GM12874 (cell line): ENCODE measurements at regions not wholly inside any gene's neighbourhood (a gene's known extent, or its start where the extent isn't known, plus 50 kb on each side); places are given as distances from the start of the nearest gene placed in this dataset.
A peak's percentile ranks its signal among the peaks of the same experiment; 100 is the strongest.

Source experiments
- CTCF ChIP-seq: IDR thresholded peaks from 2 replicates; pipeline ENCODE4 v1.5.1; 2011; ENCODE audit warnings: low read depth, mild to moderate bottlenecking, control low read depth, low read length, moderate library complexity; ENCODE audit not compliant: insufficient read depth

DNA sequence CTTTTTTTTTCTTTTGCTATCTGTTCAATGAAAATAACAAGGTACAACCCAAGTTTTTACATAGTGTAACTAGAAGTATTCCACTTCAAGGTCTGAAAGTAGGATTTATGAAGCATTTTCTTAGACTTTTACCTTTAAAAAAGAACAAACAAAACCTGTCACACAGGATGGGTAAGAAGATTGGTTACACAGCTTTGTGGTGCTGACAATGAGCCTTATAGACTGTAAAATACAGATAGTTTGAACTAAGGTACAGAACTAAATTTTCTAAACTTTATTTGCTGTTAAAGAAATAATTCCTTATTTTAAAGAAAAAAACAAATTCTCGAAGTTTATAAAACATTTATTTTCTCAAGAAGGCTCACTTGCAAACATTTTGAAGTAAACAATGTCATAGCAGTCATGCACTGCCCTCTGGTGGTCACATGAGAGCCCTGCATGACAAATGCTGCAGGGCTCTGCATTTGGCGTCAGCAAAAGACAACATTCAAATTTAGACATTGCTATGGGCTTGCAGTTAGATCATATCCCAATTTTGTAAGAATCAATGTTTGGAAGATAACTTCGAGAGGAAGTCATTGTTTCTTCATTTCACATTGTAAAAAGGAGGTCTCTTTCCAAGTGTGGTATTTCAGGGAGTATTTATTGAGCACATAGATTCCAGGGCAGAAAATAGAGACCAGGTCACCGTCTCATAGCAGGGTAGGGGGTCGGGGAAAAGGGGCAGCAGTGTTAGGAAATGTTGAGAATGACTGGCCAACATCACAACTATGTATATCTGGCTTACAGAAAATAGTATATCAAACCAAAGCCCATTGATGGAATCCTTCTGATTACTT is 115.3 kb upstream of the FMN2 start:
- TF ChIP-seq CTCF, result peak; percentile 78

DNA sequence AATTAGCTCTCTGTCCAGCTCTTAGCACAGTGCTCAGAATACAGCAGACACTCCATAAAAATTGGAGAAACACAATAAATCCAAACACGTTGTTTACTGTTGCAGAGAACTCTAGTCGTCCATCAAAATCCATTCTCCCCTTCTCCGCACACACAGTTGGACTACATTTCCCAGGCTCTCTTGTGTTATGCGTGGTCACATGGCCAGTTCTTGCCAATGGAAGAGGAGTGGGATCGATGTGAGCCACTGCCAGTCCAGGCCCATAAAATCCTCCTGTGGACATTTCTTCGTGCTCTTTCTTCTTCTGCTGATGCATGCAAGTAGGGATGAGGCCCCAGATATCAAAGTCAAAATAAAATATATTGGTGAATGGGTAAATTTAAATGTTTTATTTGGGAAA is 114.3 kb upstream of the FMN2 start:
- no peak for TF ChIP-seq CTCF

GRCh38 chr1:239979456-239979855 is 112.2 kb upstream of the FMN2 start:
- TF ChIP-seq CTCF, result no peak

DNA sequence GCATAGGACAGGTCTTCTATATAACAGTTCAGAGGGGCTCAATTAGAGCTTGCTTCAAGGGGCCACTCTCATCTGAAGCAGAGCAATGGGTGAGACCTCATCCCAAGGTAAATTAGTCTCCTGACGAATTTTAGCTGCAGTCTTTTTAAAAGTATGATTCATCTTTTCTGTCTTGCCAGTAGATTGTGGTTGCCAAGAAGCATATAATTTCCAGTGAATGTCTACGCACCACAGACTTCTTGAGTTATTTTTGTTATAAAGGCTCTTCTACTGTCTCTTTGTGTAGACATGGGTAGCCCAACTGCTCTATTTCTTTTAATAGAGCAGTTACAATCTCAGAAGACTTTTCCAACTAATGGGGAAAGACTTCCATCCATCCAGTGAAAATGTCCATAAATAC is 108.9 kb upstream of the FMN2 start:
- no peak for TF ChIP-seq CTCF

DNA sequence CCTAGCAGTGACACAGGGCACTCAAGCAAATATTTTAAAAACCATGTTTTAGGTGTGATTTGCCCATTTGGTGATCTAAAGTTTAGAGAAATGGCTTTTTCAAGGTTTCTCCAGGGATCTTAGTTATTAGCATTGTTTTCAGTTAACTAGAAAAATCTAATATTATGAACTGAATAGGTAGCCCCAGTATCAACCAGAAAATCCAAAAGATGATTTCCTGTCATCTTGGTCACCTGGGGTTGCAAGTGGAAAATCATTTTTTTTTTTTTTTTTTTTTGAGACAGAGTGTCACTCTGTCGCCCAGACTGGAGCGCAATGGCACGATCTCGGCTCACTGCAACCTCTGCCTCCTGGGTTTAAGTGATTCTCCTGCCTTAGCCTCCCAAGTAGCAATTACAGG is 106.6 kb upstream of the FMN2 start:
- no peak for TF ChIP-seq CTCF

DNA sequence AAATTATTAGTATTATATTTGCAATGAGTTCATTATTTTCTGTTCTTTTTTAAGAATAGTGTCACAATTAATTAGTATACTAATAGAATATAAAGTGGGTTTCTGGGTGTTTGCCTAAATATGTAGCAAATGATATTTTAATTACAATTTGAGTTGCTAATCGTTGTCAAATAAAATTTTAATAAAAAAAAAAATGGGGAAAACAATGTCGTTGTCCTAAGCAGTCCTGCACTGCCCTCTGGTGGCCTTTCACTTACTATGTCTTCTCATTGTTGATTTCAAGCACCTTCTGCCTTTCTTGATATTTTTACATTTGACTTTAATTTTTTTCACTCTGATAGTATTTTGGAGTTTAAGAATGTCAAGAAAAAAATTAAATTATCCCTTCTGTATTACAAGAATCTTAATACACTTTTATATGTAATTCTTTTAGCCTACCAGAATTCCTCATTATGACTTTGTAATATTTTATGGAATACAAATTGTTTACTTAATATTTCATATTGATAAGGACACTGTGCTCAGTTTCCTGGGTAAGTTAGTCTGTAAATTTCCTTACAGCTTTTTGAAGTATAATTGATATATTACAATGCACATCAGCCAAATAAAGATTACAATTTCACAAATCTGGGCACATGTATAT is 104.5 kb upstream of the FMN2 start:
- peak; percentile 53; the same call in 1 of the 2 replicates for TF ChIP-seq CTCF

GRCh38 chr1:239989990-239990389 is 101.7 kb upstream of the FMN2 start:
- no peak for TF ChIP-seq CTCF
